Osteocyte (in vitro differentiated cells): ENCODE measurements at regions not wholly inside any gene's neighbourhood (a gene's known extent, or its start where the extent isn't known, plus 50 kb on each side); places are given as distances from the start of the nearest gene placed in this dataset.

ENCODE experiments used
- DNase-seq: peaks from one replicate; pipeline ENCODE4 v3.0.0; 2021; ENCODE audit warnings: mixed read lengths; ENCODE audit not compliant: unreplicated experiment; ENCODE audit errors: extremely low spot score
- H3K27ac Mint-ChIP-seq: one replicate; pipeline ENCODE4 v1.8.0; 2021; ENCODE audit warnings: mild to moderate bottlenecking, mixed read lengths; ENCODE audit not compliant: unreplicated experiment
- H3K27me3 Mint-ChIP-seq: one replicate; pipeline ENCODE4 v1.8.0; 2021; ENCODE audit warnings: mixed read lengths; ENCODE audit not compliant: unreplicated experiment
- H3K36me3 Mint-ChIP-seq: one replicate; pipeline ENCODE4 v1.8.0; 2021; ENCODE audit warnings: mixed read lengths; ENCODE audit not compliant: unreplicated experiment
- H3K4me1 Mint-ChIP-seq: one replicate; pipeline ENCODE4 v1.8.0; 2021; ENCODE audit warnings: mixed read lengths; ENCODE audit not compliant: unreplicated experiment
- H3K4me3 Mint-ChIP-seq: one replicate; pipeline ENCODE4 v1.8.0; 2021; ENCODE audit warnings: mild to moderate bottlenecking, moderate library complexity, mixed read lengths; ENCODE audit not compliant: unreplicated experiment
- H3K9me3 Mint-ChIP-seq: one replicate; pipeline ENCODE4 v1.8.0; 2021; ENCODE audit warnings: mixed read lengths; ENCODE audit not compliant: unreplicated experiment
- TF ChIP-seq, protein P1 (sequence below): fragments of 200-600 bp; sonication (generic); IDR thresholded peaks from 2 replicates; pipeline ENCODE4 v1.5.0; 2021; ENCODE audit warnings: antibody characterized with exemption, mild to moderate bottlenecking, moderate library complexity

DNA sequence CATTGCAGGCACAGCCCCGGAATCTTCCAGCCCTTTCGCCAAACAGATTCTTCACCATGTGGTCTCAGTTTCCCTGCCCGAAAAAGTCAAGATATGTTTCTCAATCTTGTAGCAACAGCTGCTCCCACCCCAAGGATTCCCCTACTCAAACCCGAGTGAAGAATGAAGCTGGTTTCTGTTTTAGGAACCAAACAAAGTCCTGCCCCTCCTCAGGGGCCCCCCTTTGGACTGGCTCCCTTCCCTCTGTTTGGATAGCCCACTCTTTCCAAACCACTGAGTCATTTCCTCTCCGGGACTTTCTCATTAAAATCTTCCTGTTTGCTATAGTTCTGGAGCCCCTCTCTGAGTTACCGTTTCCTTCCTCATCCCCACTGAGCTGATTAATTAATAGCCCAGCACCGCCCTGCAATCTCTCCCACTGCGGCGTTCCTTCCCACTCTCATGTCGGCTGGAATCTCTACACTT, 100.9 kb downstream of the TSEN15 start:
- Mint-ChIP-seq H3K4me1 (peaks cover 32% of the 10 kb centered on the region), H3K27ac (peak overlapping the region; percentile 52), H3K27me3 (no peaks in the 10 kb centered on the region), H3K4me3 (peak overlapping the region; percentile 64), H3K9me3 (no peaks in the 10 kb centered on the region), H3K36me3 (no peaks in the 10 kb centered on the region)
- TF ChIP-seq, protein P1, sequence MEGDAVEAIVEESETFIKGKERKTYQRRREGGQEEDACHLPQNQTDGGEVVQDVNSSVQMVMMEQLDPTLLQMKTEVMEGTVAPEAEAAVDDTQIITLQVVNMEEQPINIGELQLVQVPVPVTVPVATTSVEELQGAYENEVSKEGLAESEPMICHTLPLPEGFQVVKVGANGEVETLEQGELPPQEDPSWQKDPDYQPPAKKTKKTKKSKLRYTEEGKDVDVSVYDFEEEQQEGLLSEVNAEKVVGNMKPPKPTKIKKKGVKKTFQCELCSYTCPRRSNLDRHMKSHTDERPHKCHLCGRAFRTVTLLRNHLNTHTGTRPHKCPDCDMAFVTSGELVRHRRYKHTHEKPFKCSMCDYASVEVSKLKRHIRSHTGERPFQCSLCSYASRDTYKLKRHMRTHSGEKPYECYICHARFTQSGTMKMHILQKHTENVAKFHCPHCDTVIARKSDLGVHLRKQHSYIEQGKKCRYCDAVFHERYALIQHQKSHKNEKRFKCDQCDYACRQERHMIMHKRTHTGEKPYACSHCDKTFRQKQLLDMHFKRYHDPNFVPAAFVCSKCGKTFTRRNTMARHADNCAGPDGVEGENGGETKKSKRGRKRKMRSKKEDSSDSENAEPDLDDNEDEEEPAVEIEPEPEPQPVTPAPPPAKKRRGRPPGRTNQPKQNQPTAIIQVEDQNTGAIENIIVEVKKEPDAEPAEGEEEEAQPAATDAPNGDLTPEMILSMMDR, result no peak
- no peak for DNase-seq

DNA sequence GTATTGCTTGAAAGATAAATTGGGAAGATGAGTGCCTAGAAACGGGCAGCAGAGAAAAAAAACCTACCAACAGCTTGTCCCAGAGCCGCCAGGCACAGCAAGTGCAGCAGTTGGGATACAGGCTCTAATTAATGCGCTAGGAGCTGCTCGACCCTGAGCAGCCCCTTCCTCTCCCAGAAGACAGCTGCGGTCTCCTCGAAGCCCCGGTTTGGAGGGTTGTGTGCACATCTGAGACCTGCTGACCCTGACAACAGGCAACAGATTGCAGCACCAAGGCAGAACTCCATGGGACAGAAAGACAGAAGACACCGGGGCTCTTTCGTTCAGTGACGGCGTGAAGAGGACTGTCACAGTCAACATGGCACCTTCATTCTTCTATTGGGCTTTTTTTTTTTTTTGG, 101.4 kb downstream of the TSEN15 start:
- peaks cover 34% of the 10 kb centered on the region for H3K4me1 Mint-ChIP-seq

DNA sequence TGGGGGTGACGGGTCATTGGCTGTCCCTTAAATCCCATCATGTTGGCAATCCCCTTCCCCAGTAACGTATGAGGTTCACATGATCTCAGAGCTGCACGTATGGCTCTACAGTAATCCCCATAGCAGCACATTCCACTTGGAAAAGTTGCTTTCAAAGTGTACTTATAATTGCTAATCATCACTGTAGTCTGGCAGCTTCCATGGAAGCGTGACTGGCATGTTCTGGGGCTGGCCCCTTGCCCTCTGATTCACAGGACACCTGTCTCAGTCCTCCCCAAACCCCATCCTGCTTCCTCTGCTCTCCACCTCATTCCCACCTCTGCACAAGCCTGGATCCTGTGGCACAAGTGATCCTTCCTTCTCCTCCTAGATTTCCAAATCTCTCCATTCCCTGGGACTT, 102.2 kb downstream of the TSEN15 start:
- Mint-ChIP-seq H3K9me3 (no peaks in the 10 kb centered on the region), H3K4me1 (peaks cover 34% of the 10 kb centered on the region), H3K27ac (no peak overlapping the region), H3K36me3 (no peaks in the 10 kb centered on the region), H3K27me3 (no peaks in the 10 kb centered on the region), H3K4me3 (no peak overlapping the region)
- DNase-seq, result no peak
- TF ChIP-seq, protein P1, result no peak

More for the DNA sequence above, 101.4 kb downstream of the TSEN15 start:
- no peak for DNase-seq
- Mint-ChIP-seq H3K4me3 (peak overlapping the region; percentile 64), H3K36me3 (no peaks in the 10 kb centered on the region), H3K9me3 (no peaks in the 10 kb centered on the region), H3K27me3 (no peaks in the 10 kb centered on the region), H3K27ac (peak overlapping the region; percentile 52)
- TF ChIP-seq, protein P1, result no peak

- Mint-ChIP-seq H3K27me3 (no peaks in the 10 kb centered on the region), H3K27ac (peak overlapping the region; percentile 33), H3K4me1 (peaks cover 34% of the 10 kb centered on the region), H3K36me3 (no peaks in the 10 kb centered on the region), H3K9me3 (no peaks in the 10 kb centered on the region), H3K4me3 (no peak overlapping the region)
- TF ChIP-seq, protein P1, result no peak
- no peak for DNase-seq
These were observed 105.2 kb downstream of the TSEN15 start for GRCh38 chr1:184156521-184157393.

GRCh38 chr1:184157394-184157742, 105.8 kb downstream of the TSEN15 start:
- H3K9me3 Mint-ChIP-seq, result no peaks in the 10 kb centered on the region
- peaks cover 31% of the 10 kb centered on the region for H3K4me1 Mint-ChIP-seq

More at GRCh38 chr1:184157394-184157742, 105.8 kb downstream of the TSEN15 start:
- TF ChIP-seq, protein P1, result no peak
- Mint-ChIP-seq H3K27me3 (no peaks in the 10 kb centered on the region), H3K27ac (no peak overlapping the region), H3K4me3 (no peak overlapping the region), H3K36me3 (no peaks in the 10 kb centered on the region)
- no peak for DNase-seq
